ENCODE measurements at regions not wholly inside any gene's neighbourhood (a gene's known extent, or its start where the extent isn't known, plus 50 kb on each side); places are given as distances from the start of the nearest gene placed in this dataset.

GRCh38 chr14:71711125-71711524 is 221.1 kb upstream of the RGS6 start:
- Histone ChIP-seq H3K4me1 (ENCODE audit: control insufficient read depth in 5 of 5, insufficient read depth in 5 of 5, low read length in 5 of 5) (peaks cover 0 to 11% (median 3%) of the 10 kb centered on the region in 5 donors), H3K27ac (ENCODE audit: low read depth in 1 of 2, low read length in 1 of 2) (peak overlapping the region in 1 of 2 donors; percentile 36), H3K9ac (ENCODE audit: insufficient read depth in 1 of 2, low read length in 2 of 2) (no peak overlapping the region), H3K4me3 (no peak overlapping the region), H3K27me3 (ENCODE audit: control insufficient read depth in 3 of 3, insufficient read depth in 3 of 3, low read length in 2 of 3) (no peaks in the 10 kb centered on the region), H3K36me3 (ENCODE audit: control insufficient read depth in 4 of 4, insufficient read depth in 4 of 4, low read length in 4 of 4) (peaks cover 0 to 7% (median 5%) of the 10 kb centered on the region in 4 donors), H3K9me3 (ENCODE audit: control insufficient read depth in 4 of 4, insufficient read depth in 3 of 4, low read length in 3 of 4) (no peaks in the 10 kb centered on the region)
- 86 to 88% methylated on average over 2 of the region's 2 CpGs for WGBS, 2 donors
- ATAC-seq (ENCODE audit: insufficient read depth, low FRiP score) (no peak), DNase-seq (no peak)
- TF ChIP-seq CTCF (IDR thresholded peaks at IDR 0.05; ENCODE audit: control extremely low read depth, extremely low read depth): no peak

- 90 to 100% methylated on average over 1 of the region's 1 CpG for WGBS, 2 donors
- Histone ChIP-seq H3K9ac (ENCODE audit: insufficient read depth in 1 of 2, low read length in 2 of 2) (no peak overlapping the region), H3K4me1 (ENCODE audit: control insufficient read depth in 5 of 5, insufficient read depth in 5 of 5, low read length in 5 of 5) (peaks cover 0 to 11% (median 3%) of the 10 kb centered on the region in 5 donors), H3K9me3 (ENCODE audit: control insufficient read depth in 4 of 4, insufficient read depth in 3 of 4, low read length in 3 of 4) (no peaks in the 10 kb centered on the region), H3K4me3 (no peak overlapping the region), H3K36me3 (ENCODE audit: control insufficient read depth in 4 of 4, insufficient read depth in 4 of 4, low read length in 4 of 4) (peaks cover 0 to 7% (median 5%) of the 10 kb centered on the region in 4 donors), H3K27me3 (ENCODE audit: control insufficient read depth in 3 of 3, insufficient read depth in 3 of 3, low read length in 2 of 3) (no peaks in the 10 kb centered on the region), H3K27ac (ENCODE audit: low read depth in 1 of 2, low read length in 1 of 2) (peak overlapping the region in 1 of 2 donors; percentile 36)
- no peak for TF ChIP-seq CTCF (IDR thresholded peaks at IDR 0.05; ENCODE audit: control extremely low read depth, extremely low read depth)
- DNase-seq: peak in 2 of 3 donors; percentile 40 to 61
- ATAC-seq (ENCODE audit: insufficient read depth, low FRiP score): no peak
Measured at GRCh38 chr14:71711619-71712018, 220.6 kb upstream of the RGS6 start.

DNA sequence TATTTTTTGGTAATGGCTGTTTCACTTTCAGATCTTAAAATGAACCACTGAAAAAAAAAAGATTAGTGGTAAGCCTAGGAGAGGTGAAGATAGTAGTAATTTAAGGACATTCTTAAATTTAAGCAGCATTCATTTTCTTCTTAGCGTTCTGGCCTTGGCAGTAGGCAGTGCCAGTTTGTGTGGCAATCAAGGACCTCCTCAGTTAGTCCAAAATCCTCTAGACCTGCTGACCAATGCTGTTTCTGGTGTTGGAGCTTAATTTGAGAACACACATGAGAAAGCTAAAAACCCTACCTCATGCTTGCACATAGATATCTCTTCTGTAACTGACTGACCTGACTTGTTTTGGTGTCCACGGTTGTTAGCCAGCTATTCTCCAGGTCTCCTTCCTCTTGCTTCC is 219.8 kb upstream of the RGS6 start:
- DNase-seq: no peak
- no peak overlapping the region for H3K4me3 ChIP-seq
- 88 to 90% methylated on average over 2 of the region's 2 CpGs for WGBS, 2 donors
- H3K9me3 ChIP-seq (ENCODE audit: control insufficient read depth in 4 of 4, insufficient read depth in 3 of 4, low read length in 3 of 4): no peaks in the 10 kb centered on the region
- H3K27ac ChIP-seq (ENCODE audit: low read depth in 1 of 2, low read length in 1 of 2): no peak overlapping the region
- TF ChIP-seq CTCF (IDR thresholded peaks at IDR 0.05; ENCODE audit: control extremely low read depth, extremely low read depth): no peak
- peaks cover 0 to 6% (median 5%) of the 10 kb centered on the region in 4 donors for H3K36me3 ChIP-seq (ENCODE audit: control insufficient read depth in 4 of 4, insufficient read depth in 4 of 4, low read length in 4 of 4)
- no peak overlapping the region for H3K9ac ChIP-seq (ENCODE audit: insufficient read depth in 1 of 2, low read length in 2 of 2)
- H3K27me3 ChIP-seq (ENCODE audit: control insufficient read depth in 3 of 3, insufficient read depth in 3 of 3, low read length in 2 of 3): no peaks in the 10 kb centered on the region
- H3K4me1 ChIP-seq (ENCODE audit: control insufficient read depth in 5 of 5, insufficient read depth in 5 of 5, low read length in 5 of 5): peaks cover 0 to 11% (median 3%) of the 10 kb centered on the region in 5 donors
- no peak for ATAC-seq (ENCODE audit: insufficient read depth, low FRiP score)

- whole genome bisulfite sequencing, 2 donors: 89 to 91% methylated on average over 1 of the region's 1 CpG
- no peak for DNase-seq
- Histone ChIP-seq H3K36me3 (ENCODE audit: control insufficient read depth in 4 of 4, insufficient read depth in 4 of 4, low read length in 4 of 4) (peaks cover 0 to 5% (median 4%) of the 10 kb centered on the region in 4 donors), H3K27me3 (ENCODE audit: control insufficient read depth in 3 of 3, insufficient read depth in 3 of 3, low read length in 2 of 3) (no peaks in the 10 kb centered on the region), H3K4me3 (no peak overlapping the region), H3K9me3 (ENCODE audit: control insufficient read depth in 4 of 4, insufficient read depth in 3 of 4, low read length in 3 of 4) (no peaks in the 10 kb centered on the region), H3K4me1 (ENCODE audit: control insufficient read depth in 5 of 5, insufficient read depth in 5 of 5, low read length in 5 of 5) (peaks cover 0 to 11% (median 3%) of the 10 kb centered on the region in 5 donors), H3K9ac (ENCODE audit: insufficient read depth in 1 of 2, low read length in 2 of 2) (no peak overlapping the region), H3K27ac (ENCODE audit: low read depth in 1 of 2, low read length in 1 of 2) (no peak overlapping the region)
- ATAC-seq (ENCODE audit: insufficient read depth, low FRiP score): no peak
- no peak for TF ChIP-seq CTCF (IDR thresholded peaks at IDR 0.05; ENCODE audit: control extremely low read depth, extremely low read depth)
Measured at GRCh38 chr14:71713016-71713415, 219.2 kb upstream of the RGS6 start.

Measured in lung (tissue), 11 donors.